Neural crest cell (in vitro differentiated cells): ENCODE measurements at regions not wholly inside any gene's neighbourhood (a gene's known extent, or its start where the extent isn't known, plus 50 kb on each side); places are given as distances from the start of the nearest gene placed in this dataset.

Source experiments
- DNase-seq: peaks from one replicate; pipeline ENCODE4 v3.0.0; 2021; ENCODE audit warnings: low read depth, mixed read lengths, low spot score
- H3K27ac Mint-ChIP-seq: one replicate; pipeline ENCODE4 v1.8.0; 2021; ENCODE audit warnings: mild to moderate bottlenecking, mixed read lengths; ENCODE audit not compliant: unreplicated experiment
- H3K27me3 Mint-ChIP-seq: 2 replicates; pipeline ENCODE4 v1.8.0; 2021; ENCODE audit warnings: low read depth, mild to moderate bottlenecking, mixed read lengths
- H3K36me3 Mint-ChIP-seq: 2 replicates; pipeline ENCODE4 v1.8.0; 2021; ENCODE audit warnings: low read depth, mild to moderate bottlenecking, mixed read lengths
- H3K4me1 Mint-ChIP-seq: 2 replicates; pipeline ENCODE4 v1.8.0; 2021; ENCODE audit warnings: mixed read lengths
- H3K4me3 Mint-ChIP-seq: one replicate; pipeline ENCODE4 v1.8.0; 2021; ENCODE audit warnings: mild to moderate bottlenecking, mixed read lengths
- H3K9me3 Mint-ChIP-seq: 2 replicates; pipeline ENCODE4 v1.8.0; 2021; ENCODE audit warnings: mixed read lengths
- CTCF ChIP-seq: fragments of 200-600 bp; sonication (generic); conservative IDR thresholded peaks from 2 replicates; pipeline ENCODE4 v1.5.0; 2021; ENCODE audit warnings: antibody characterized with exemption, mild to moderate bottlenecking

GRCh38 chr2:66836851-66837250 is 401.9 kb downstream of the MEIS1 start:
- Mint-ChIP-seq H3K9me3 (no peaks in the 10 kb centered on the region), H3K36me3 (no peaks in the 10 kb centered on the region), H3K4me1 (no peaks in the 10 kb centered on the region), H3K27me3 (no peaks in the 10 kb centered on the region), H3K27ac (no peak overlapping the region), H3K4me3 (no peak overlapping the region)
- no peak for TF ChIP-seq CTCF
- DNase-seq, result no peak

- Mint-ChIP-seq H3K27ac (no peak overlapping the region), H3K27me3 (no peaks in the 10 kb centered on the region), H3K4me3 (no peak overlapping the region), H3K9me3 (no peaks in the 10 kb centered on the region), H3K4me1 (no peaks in the 10 kb centered on the region), H3K36me3 (no peaks in the 10 kb centered on the region)
- no peak for TF ChIP-seq CTCF
- no peak for DNase-seq
Measured at GRCh38 chr2:66839551-66840320, 404.8 kb downstream of the MEIS1 start.

GRCh38 chr2:66840321-66841002 is 405.5 kb downstream of the MEIS1 start:
- Mint-ChIP-seq H3K27me3 (no peaks in the 10 kb centered on the region), H3K4me1 (no peaks in the 10 kb centered on the region), H3K27ac (no peak overlapping the region), H3K36me3 (no peaks in the 10 kb centered on the region), H3K9me3 (no peaks in the 10 kb centered on the region), H3K4me3 (no peak overlapping the region)
- TF ChIP-seq CTCF, result no peak
- no peak for DNase-seq

GRCh38 chr2:66843847-66844246 is 408.9 kb downstream of the MEIS1 start:
- H3K4me3 Mint-ChIP-seq, result no peak overlapping the region
- H3K4me1 Mint-ChIP-seq, result no peaks in the 10 kb centered on the region
- TF ChIP-seq CTCF, result no peak
- H3K9me3 Mint-ChIP-seq, result no peaks in the 10 kb centered on the region
- no peaks in the 10 kb centered on the region for H3K36me3 Mint-ChIP-seq
- no peak overlapping the region for H3K27ac Mint-ChIP-seq
- no peaks in the 10 kb centered on the region for H3K27me3 Mint-ChIP-seq
- DNase-seq, result no peak

GRCh38 chr2:66845307-66845706 is 410.4 kb downstream of the MEIS1 start:
- no peaks in the 10 kb centered on the region for H3K9me3 Mint-ChIP-seq
- DNase-seq, result no peak
- H3K27ac Mint-ChIP-seq, result no peak overlapping the region
- H3K4me3 Mint-ChIP-seq, result no peak overlapping the region
- H3K27me3 Mint-ChIP-seq, result no peaks in the 10 kb centered on the region
- no peaks in the 10 kb centered on the region for H3K36me3 Mint-ChIP-seq
- no peak for TF ChIP-seq CTCF
- no peaks in the 10 kb centered on the region for H3K4me1 Mint-ChIP-seq
